ENCODE measurements at regions not wholly inside any gene's neighbourhood (a gene's known extent, or its start where the extent isn't known, plus 50 kb on each side); places are given as distances from the start of the nearest gene placed in this dataset.

DNA sequence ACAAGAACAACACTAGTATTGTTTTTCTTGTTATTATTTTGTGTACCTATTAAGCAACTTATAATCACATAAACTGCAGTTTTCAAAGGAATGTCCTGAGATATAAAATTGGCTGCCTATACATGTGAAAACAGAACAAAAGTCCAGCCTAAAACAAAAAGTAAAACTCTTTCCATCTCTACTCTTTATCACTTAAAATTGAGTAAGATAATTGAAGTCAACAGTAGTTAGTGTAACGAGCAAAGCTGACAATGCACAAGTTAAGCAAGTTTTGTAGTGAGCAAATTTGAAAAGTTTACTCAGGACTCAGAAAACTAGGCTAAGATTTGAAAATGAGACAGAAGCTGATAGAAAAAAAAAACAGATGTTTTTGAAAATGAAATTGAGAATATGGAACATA is 941.4 kb upstream of the MAN1A1 start:
- Histone ChIP-seq H3K27me3 (ENCODE audit: control insufficient read depth, insufficient read depth, low read length) (no peaks in the 10 kb centered on the region), H3K4me3 (ENCODE audit: low read depth, low read length) (no peak overlapping the region), H3K36me3 (ENCODE audit: control insufficient read depth, insufficient read depth, low read length) (no peaks in the 10 kb centered on the region)
- TF ChIP-seq, protein P1, sequence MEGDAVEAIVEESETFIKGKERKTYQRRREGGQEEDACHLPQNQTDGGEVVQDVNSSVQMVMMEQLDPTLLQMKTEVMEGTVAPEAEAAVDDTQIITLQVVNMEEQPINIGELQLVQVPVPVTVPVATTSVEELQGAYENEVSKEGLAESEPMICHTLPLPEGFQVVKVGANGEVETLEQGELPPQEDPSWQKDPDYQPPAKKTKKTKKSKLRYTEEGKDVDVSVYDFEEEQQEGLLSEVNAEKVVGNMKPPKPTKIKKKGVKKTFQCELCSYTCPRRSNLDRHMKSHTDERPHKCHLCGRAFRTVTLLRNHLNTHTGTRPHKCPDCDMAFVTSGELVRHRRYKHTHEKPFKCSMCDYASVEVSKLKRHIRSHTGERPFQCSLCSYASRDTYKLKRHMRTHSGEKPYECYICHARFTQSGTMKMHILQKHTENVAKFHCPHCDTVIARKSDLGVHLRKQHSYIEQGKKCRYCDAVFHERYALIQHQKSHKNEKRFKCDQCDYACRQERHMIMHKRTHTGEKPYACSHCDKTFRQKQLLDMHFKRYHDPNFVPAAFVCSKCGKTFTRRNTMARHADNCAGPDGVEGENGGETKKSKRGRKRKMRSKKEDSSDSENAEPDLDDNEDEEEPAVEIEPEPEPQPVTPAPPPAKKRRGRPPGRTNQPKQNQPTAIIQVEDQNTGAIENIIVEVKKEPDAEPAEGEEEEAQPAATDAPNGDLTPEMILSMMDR (IDR thresholded peaks at IDR 0.05; ENCODE audit: insufficient read depth, low read depth, low read length): no peak
- ChIA-PET CTCF (no interaction called here), POLR2A (no interaction called here)
- DNase-seq (ENCODE audit: low read depth): no peak

DNA sequence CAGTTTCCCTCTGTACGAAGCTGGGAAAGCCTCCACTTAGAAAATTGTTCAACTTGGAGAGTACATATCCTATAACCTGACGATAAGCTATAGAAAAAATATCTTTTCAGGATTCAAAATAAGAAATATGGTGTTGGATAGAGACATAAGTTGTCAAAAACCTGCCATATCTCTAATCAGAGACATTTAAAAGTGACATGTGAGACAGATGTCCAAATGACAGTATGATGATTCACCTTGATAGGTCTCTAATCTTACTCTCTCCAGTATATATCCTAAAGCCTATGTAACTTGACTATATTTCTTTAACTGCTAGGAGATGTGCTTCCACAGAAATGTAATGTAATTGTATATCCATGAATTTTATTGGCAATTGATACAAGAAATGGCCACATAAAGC is 932.4 kb upstream of the MAN1A1 start:
- H3K36me3 ChIP-seq (ENCODE audit: control insufficient read depth, insufficient read depth, low read length): no peaks in the 10 kb centered on the region
- ChIA-PET POLR2A (no interaction called here), CTCF (interaction anchor here (0.6 kb wide), 1 partner anchor 23 kb away, joined by 4 read pairs; no protein-coding TSS in a partner anchor)
- H3K27me3 ChIP-seq (ENCODE audit: control insufficient read depth, insufficient read depth, low read length): no peaks in the 10 kb centered on the region
- TF ChIP-seq, protein P1 (IDR thresholded peaks at IDR 0.05; ENCODE audit: insufficient read depth, low read depth, low read length): no peak
- no peak overlapping the region for H3K4me3 ChIP-seq (ENCODE audit: low read depth, low read length)
- no peak for DNase-seq (ENCODE audit: low read depth)

DNA sequence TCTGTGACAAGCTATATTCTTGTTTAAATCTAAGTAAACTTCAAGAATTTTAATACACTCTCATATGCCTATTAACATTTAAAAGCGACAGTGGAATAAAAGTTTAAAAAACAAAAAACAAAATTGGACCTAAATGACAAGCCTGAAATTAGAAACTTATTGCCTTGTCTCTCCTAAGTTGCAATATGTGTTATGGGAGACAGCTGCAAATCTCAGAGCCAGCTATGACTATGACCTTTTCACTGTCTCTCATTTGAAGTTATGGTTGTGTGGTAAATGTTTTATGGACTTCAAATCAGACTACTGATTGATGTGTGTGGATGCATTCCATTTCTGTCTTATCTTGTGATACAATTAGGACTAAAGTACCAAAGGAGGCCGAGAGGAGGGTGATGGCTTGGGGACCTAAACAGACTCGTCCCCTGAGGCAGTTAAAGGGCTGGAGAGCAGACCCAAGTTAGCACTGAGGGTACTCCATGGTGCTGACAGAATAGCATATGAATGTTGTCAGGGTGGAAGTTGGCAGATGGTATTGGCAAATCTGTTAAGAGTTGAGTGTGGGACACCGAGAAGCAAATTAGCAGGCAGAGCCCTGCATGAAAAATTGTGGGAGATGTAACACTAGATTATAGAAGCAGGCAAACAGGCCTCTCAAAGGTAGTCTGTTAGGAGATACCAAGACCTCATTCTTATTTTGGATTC is 930.1 kb upstream of the MAN1A1 start:
- H3K4me3 ChIP-seq (ENCODE audit: low read depth, low read length): no peak overlapping the region
- DNase-seq (ENCODE audit: low read depth): no peak
- TF ChIP-seq, protein P1 (IDR thresholded peaks at IDR 0.05; ENCODE audit: insufficient read depth, low read depth, low read length): no peak
- no peaks in the 10 kb centered on the region for H3K36me3 ChIP-seq (ENCODE audit: control insufficient read depth, insufficient read depth, low read length)
- H3K27me3 ChIP-seq (ENCODE audit: control insufficient read depth, insufficient read depth, low read length): no peaks in the 10 kb centered on the region
- ChIA-PET POLR2A (no interaction called here), CTCF (no interaction called here)

DNA sequence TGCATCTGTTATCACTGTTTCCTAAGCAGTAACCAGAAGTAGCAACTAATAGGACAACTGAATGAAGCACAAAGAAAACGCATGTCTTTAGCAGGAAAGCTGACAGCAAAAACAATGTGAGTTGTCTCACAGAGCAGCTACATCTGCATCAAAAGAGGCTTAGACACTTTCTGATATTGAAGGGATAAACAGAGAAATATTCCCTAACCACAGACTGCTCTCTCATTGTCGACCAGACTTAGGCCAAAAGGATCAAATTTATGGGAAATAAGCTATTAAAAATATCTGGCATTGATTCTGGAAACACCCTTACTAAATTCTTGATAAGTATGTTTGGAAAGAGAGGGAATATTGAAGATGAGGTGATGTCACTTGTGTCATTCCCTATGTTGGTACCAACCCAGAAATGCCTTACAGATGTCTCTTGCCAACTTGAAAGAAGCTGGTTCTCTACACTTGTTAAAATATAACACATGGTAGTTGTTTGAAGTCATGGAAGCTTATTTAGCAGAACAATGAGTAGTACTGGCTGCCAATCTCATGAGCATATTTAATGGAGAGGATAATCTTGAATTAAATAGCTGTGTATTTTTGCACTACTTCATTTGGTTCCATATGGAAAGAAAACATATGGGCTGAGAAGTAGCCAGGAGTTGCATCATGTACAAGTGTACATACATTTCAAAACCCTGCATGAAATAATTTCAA is 929.3 kb upstream of the MAN1A1 start:
- Histone ChIP-seq H3K4me3 (ENCODE audit: low read depth, low read length) (no peak overlapping the region), H3K36me3 (ENCODE audit: control insufficient read depth, insufficient read depth, low read length) (no peaks in the 10 kb centered on the region), H3K27me3 (ENCODE audit: control insufficient read depth, insufficient read depth, low read length) (no peaks in the 10 kb centered on the region)
- DNase-seq (ENCODE audit: low read depth): no peak
- TF ChIP-seq, protein P1 (IDR thresholded peaks at IDR 0.05; ENCODE audit: insufficient read depth, low read depth, low read length): no peak
- POLR2A ChIA-PET: no interaction called here
- CTCF ChIA-PET: interaction anchor here (0.7 kb wide), 1 partner anchor 1364 kb away, joined by 3 read pairs; no protein-coding TSS in a partner anchor

DNA sequence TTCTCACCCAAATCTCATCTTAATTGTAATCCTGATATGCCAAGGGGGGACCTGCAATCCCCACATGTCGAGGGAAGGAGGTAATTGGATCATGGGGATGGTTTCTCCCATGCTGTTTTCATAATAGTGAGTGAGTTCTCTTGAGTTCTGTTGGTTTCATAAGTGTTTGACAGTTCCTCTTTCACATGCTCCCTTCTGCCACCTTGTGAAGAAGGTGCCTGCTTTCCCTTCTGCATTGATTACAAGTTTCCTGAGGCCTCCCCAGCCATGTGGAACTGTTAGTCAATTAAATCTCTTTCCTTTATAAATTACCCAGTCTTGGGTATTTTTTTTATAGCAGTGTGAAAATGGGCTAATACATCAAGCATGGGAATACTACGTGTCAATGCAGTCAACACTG is 925.0 kb upstream of the MAN1A1 start:
- POLR2A ChIA-PET: no interaction called here
- CTCF ChIA-PET: no interaction called here
- TF ChIP-seq, protein P1 (IDR thresholded peaks at IDR 0.05; ENCODE audit: insufficient read depth, low read depth, low read length): no peak
- Histone ChIP-seq H3K36me3 (ENCODE audit: control insufficient read depth, insufficient read depth, low read length) (no peaks in the 10 kb centered on the region), H3K4me3 (ENCODE audit: low read depth, low read length) (no peak overlapping the region), H3K27me3 (ENCODE audit: control insufficient read depth, insufficient read depth, low read length) (no peaks in the 10 kb centered on the region)
- DNase-seq (ENCODE audit: low read depth): no peak
